Neural cell (in vitro differentiated cells): ENCODE measurements at regions not wholly inside any gene's neighbourhood (a gene's known extent, or its start where the extent isn't known, plus 50 kb on each side); places are given as distances from the start of the nearest gene placed in this dataset.
A peak's percentile ranks its signal among the peaks of the same experiment; 100 is the strongest.

Experiments used
- H2AFZ ChIP-seq: fragments of 200-600, 300-800 bp; sonication (generic), shearing (Covaris generic); 2 replicates; pipeline ENCODE4 v1.6.0; 2014; ENCODE audit warnings: low read depth, mild to moderate bottlenecking, antibody characterized with exemption, low read length, moderate library complexity
- H3F3A ChIP-seq: fragments of 200-600 bp; shearing (Covaris generic); 2 replicates; pipeline ENCODE4 v1.6.1; 2016; ENCODE audit warnings: mild to moderate bottlenecking, moderate library complexity, mixed read lengths, antibody characterized with exemption, low read length; ENCODE audit not compliant: insufficient read depth, poor library complexity, severe bottlenecking
- H3K27ac ChIP-seq: fragments of 200-600, 300-800 bp; sonication (generic), shearing (Covaris generic); 2 replicates; pipeline ENCODE4 v1.5.1; 2014; ENCODE audit warnings: mild to moderate bottlenecking, low read length, moderate library complexity
- H3K27me3 ChIP-seq: fragments of 300-800, 200-600 bp; sonication (generic), shearing (Covaris generic); 2 replicates; pipeline ENCODE4 v1.6.0; 2014; ENCODE audit warnings: mild to moderate bottlenecking, low read depth, low read length, moderate library complexity; ENCODE audit not compliant: insufficient read depth
- H3K36me3 ChIP-seq: fragments of 300-800, 200-600 bp; sonication (generic), shearing (Covaris generic); 2 replicates; pipeline ENCODE4 v1.5.1; 2014; ENCODE audit warnings: mild to moderate bottlenecking, antibody characterized with exemption, low read length, moderate library complexity; ENCODE audit not compliant: insufficient read depth
- H3K4me2 ChIP-seq: fragments of 300-800, 200-600 bp; sonication (generic), shearing (Covaris generic); 2 replicates; pipeline ENCODE4 v1.6.0; 2014; ENCODE audit warnings: mild to moderate bottlenecking, low read length
- H3K4me3 ChIP-seq: fragments of 300-800, 200-600 bp; sonication (generic), shearing (Covaris generic); 2 replicates; pipeline ENCODE4 v1.5.1; 2014; ENCODE audit warnings: mild to moderate bottlenecking, low read length, moderate library complexity
- H3K79me2 ChIP-seq: fragments of 200-600 bp; shearing (Covaris generic); replicated peaks from 2 replicates; pipeline ENCODE4 v1.6.0; 2014; ENCODE audit warnings: mild to moderate bottlenecking, low read length, moderate library complexity; ENCODE audit not compliant: insufficient read depth
- H3K9ac ChIP-seq: fragments of 300-800, 200-600 bp; sonication (generic), shearing (Covaris generic); 2 replicates; pipeline ENCODE4 v1.6.1; 2016; ENCODE audit warnings: mild to moderate bottlenecking, low read length, mixed read lengths
- H3K9me2 ChIP-seq: fragments of 200-600 bp; shearing (Covaris generic); 2 replicates; pipeline ENCODE4 v1.6.1; 2016; ENCODE audit warnings: mild to moderate bottlenecking, low read length, mixed read lengths; ENCODE audit not compliant: insufficient read depth
- H3K9me3 ChIP-seq: fragments of 200-600, 300-800 bp; sonication (generic), shearing (Covaris generic); 2 replicates; pipeline ENCODE4 v1.6.1; 2016; ENCODE audit warnings: mild to moderate bottlenecking, mixed run types, low read length, moderate library complexity, mixed read lengths
- H4K20me1 ChIP-seq: fragments of 200-600 bp; shearing (Covaris generic); 2 replicates; pipeline ENCODE4 v1.6.1; 2016; ENCODE audit warnings: mild to moderate bottlenecking, mixed run types; ENCODE audit not compliant: insufficient read depth
- EP300 ChIP-seq: fragments of 450-650 bp; conservative IDR thresholded peaks from 2 replicates; pipeline ENCODE4 v1.6.1; 2014; ENCODE audit warnings: antibody characterized with exemption, mild to moderate bottlenecking, moderate library complexity; ENCODE audit not compliant: poor library complexity, severe bottlenecking
- EZH2 ChIP-seq: fragments of 200-600, 300-800 bp; shearing (Covaris generic), sonication (generic); IDR thresholded peaks from 2 replicates; pipeline ENCODE4 v1.6.1; 2014; ENCODE audit warnings: antibody characterized with exemption, low read length, borderline replicate concordance, mild to moderate bottlenecking; ENCODE audit not compliant: insufficient read depth, poor library complexity, severe bottlenecking
- MXI1 ChIP-seq: fragments of 450-650 bp; conservative IDR thresholded peaks from 2 replicates; pipeline ENCODE4 v1.6.1; 2014; ENCODE audit warnings: antibody characterized with exemption, mild to moderate bottlenecking; ENCODE audit not compliant: poor library complexity, severe bottlenecking
- POLR2AphosphoS5 ChIP-seq: IDR thresholded peaks from 2 replicates; pipeline ENCODE4 v1.6.1; 2012
- RAD21 ChIP-seq: fragments of 450-650 bp; conservative IDR thresholded peaks from 2 replicates; pipeline ENCODE4 v1.6.1; 2014; ENCODE audit warnings: antibody characterized with exemption, mild to moderate bottlenecking, moderate library complexity
- SMC3 ChIP-seq: fragments of 450-650 bp; conservative IDR thresholded peaks from 2 replicates; pipeline ENCODE4 v1.6.1; 2014; ENCODE audit warnings: antibody characterized with exemption, mild to moderate bottlenecking, moderate library complexity; ENCODE audit not compliant: poor library complexity
- TAF1 ChIP-seq: IDR thresholded peaks from 2 replicates; pipeline ENCODE4 v1.6.1; 2012; ENCODE audit warnings: low read depth
- TF ChIP-seq, protein P1 (sequence below): IDR thresholded peaks from 2 replicates; pipeline ENCODE4 v1.6.1; 2012; ENCODE audit warnings: borderline replicate concordance
- TF ChIP-seq, protein P2 (sequence below): fragments of 450-650 bp; IDR thresholded peaks from 2 replicates; pipeline ENCODE4 v1.5.1; 2014; ENCODE audit warnings: antibody characterized with exemption, mild to moderate bottlenecking, moderate library complexity; ENCODE audit not compliant: poor library complexity, severe bottlenecking

DNA sequence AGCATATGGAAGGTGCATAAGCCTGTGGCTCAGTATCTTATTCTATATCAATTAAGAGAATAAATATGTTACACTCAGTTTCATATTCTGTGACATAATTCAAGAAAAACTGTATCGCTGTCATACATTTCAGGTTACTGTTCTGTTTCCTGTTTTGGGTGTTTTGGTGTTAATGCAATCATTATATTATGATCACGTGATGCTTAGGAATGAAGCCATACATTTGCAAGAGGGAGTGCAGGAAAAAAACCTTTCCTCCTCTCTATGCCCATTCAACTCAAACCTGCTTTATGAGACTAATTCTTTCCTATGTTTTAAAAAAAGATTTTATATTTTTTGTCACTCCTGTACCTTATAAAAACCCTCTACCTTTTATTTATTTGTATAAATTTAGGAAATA lies 120.8 kb upstream of the DDX18 start:
- H3K4me3 ChIP-seq = no peak overlapping the region
- H3K27ac ChIP-seq = no peak overlapping the region
- H3K4me2 ChIP-seq = no peak overlapping the region
- no peaks in the 10 kb centered on the region for H4K20me1 ChIP-seq
- H3K9me2 ChIP-seq = no peaks in the 10 kb centered on the region
- TF ChIP-seq, protein P1, sequence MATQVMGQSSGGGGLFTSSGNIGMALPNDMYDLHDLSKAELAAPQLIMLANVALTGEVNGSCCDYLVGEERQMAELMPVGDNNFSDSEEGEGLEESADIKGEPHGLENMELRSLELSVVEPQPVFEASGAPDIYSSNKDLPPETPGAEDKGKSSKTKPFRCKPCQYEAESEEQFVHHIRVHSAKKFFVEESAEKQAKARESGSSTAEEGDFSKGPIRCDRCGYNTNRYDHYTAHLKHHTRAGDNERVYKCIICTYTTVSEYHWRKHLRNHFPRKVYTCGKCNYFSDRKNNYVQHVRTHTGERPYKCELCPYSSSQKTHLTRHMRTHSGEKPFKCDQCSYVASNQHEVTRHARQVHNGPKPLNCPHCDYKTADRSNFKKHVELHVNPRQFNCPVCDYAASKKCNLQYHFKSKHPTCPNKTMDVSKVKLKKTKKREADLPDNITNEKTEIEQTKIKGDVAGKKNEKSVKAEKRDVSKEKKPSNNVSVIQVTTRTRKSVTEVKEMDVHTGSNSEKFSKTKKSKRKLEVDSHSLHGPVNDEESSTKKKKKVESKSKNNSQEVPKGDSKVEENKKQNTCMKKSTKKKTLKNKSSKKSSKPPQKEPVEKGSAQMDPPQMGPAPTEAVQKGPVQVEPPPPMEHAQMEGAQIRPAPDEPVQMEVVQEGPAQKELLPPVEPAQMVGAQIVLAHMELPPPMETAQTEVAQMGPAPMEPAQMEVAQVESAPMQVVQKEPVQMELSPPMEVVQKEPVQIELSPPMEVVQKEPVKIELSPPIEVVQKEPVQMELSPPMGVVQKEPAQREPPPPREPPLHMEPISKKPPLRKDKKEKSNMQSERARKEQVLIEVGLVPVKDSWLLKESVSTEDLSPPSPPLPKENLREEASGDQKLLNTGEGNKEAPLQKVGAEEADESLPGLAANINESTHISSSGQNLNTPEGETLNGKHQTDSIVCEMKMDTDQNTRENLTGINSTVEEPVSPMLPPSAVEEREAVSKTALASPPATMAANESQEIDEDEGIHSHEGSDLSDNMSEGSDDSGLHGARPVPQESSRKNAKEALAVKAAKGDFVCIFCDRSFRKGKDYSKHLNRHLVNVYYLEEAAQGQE = no peak
- TF ChIP-seq EP300 (no peak), TAF1 (no peak), EZH2 (no peak), POLR2AphosphoS5 (no peak), SMC3 (no peak), MXI1 (no peak), RAD21 (no peak)
- TF ChIP-seq, protein P2, sequence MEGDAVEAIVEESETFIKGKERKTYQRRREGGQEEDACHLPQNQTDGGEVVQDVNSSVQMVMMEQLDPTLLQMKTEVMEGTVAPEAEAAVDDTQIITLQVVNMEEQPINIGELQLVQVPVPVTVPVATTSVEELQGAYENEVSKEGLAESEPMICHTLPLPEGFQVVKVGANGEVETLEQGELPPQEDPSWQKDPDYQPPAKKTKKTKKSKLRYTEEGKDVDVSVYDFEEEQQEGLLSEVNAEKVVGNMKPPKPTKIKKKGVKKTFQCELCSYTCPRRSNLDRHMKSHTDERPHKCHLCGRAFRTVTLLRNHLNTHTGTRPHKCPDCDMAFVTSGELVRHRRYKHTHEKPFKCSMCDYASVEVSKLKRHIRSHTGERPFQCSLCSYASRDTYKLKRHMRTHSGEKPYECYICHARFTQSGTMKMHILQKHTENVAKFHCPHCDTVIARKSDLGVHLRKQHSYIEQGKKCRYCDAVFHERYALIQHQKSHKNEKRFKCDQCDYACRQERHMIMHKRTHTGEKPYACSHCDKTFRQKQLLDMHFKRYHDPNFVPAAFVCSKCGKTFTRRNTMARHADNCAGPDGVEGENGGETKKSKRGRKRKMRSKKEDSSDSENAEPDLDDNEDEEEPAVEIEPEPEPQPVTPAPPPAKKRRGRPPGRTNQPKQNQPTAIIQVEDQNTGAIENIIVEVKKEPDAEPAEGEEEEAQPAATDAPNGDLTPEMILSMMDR = no peak
- no peaks in the 10 kb centered on the region for H3K79me2 ChIP-seq
- H3K36me3 ChIP-seq = no peaks in the 10 kb centered on the region
- H3K9ac ChIP-seq = no peak overlapping the region
- H3F3A ChIP-seq = no peaks in the 10 kb centered on the region
- H3K9me3 ChIP-seq = no peaks in the 10 kb centered on the region
- H3K27me3 ChIP-seq = no peaks in the 10 kb centered on the region
- no peak overlapping the region for H2AFZ ChIP-seq

DNA sequence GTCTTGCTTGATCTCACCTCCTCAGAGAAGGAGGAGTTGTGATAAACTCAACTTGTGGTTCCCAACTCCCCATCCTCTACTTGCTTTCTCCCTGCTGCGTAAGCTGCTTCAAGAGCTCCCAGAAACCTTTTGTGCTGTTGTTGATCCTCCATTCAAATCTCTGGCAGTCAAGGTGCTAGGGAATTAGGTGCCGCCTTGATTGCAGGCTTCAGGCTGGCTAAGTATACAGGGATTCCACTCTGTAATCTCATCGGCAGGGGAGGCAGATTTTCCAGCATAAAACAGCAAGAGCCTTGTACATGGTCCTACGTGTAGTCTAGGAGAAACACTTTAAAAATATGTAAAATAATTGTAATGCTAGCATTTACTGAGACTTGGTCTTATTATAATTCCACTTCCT lies 116.2 kb upstream of the DDX18 start:
- Histone ChIP-seq H3K36me3 (no peaks in the 10 kb centered on the region), H3K4me2 (no peak overlapping the region), H4K20me1 (no peaks in the 10 kb centered on the region), H3F3A (no peaks in the 10 kb centered on the region), H2AFZ (no peak overlapping the region), H3K9me3 (no peaks in the 10 kb centered on the region), H3K4me3 (no peak overlapping the region), H3K27ac (no peak overlapping the region), H3K9ac (no peak overlapping the region), H3K27me3 (no peaks in the 10 kb centered on the region), H3K9me2 (no peaks in the 10 kb centered on the region), H3K79me2 (no peaks in the 10 kb centered on the region)
- TF ChIP-seq POLR2AphosphoS5 (peak; percentile 82), EP300 (no peak), MXI1 (no peak)

DNA sequence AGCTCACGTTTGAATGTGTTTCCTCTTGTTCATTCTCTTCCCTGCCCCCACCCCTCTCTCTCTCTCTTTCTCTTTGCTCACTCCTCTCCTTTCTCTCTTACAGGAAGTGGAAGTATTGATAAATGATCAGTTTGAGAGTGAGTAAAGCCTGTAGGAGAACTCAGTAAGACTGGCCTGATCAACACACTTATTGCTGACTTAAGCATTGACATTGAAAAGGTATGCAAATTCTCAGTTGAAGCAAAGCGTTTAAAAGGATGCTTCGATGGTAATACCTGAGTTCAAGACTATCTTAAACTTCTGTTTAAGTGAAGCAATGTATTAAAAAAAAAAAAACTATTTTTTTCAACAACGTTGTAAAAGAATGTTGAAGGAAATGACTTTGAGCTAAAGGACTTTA lies 115.7 kb upstream of the DDX18 start:
- no peak overlapping the region for H3K9ac ChIP-seq
- no peaks in the 10 kb centered on the region for H3K9me3 ChIP-seq
- no peaks in the 10 kb centered on the region for H3F3A ChIP-seq
- TF ChIP-seq EP300 (no peak), RAD21 (no peak)
- no peak overlapping the region for H3K4me3 ChIP-seq
- H3K9me2 ChIP-seq = no peaks in the 10 kb centered on the region
- H3K79me2 ChIP-seq = no peaks in the 10 kb centered on the region
- no peak overlapping the region for H3K4me2 ChIP-seq
- H3K36me3 ChIP-seq = no peaks in the 10 kb centered on the region
- no peak overlapping the region for H2AFZ ChIP-seq
- H3K27me3 ChIP-seq = no peaks in the 10 kb centered on the region
- no peak overlapping the region for H3K27ac ChIP-seq
- no peaks in the 10 kb centered on the region for H4K20me1 ChIP-seq
